Mononuclear cell (primary cell): ENCODE measurements at regions not wholly inside any gene's neighbourhood (a gene's known extent, or its start where the extent isn't known, plus 50 kb on each side); places are given as distances from the start of the nearest gene placed in this dataset.

ENCODE experiments used
- H3K27me3 ChIP-seq: 2 replicates; pipeline ENCODE4 v1.6.0; 2011; ENCODE audit warnings: low read length, control low read depth; ENCODE audit not compliant: insufficient read depth
- H3K4me1 ChIP-seq: 2 replicates; pipeline ENCODE4 v1.5.1; 2011; ENCODE audit warnings: mild to moderate bottlenecking, low read length, control low read depth; ENCODE audit not compliant: insufficient read depth
- H3K4me3 ChIP-seq: 2 replicates; pipeline ENCODE4 v1.5.1; 2011; ENCODE audit warnings: mild to moderate bottlenecking, low read length, moderate library complexity
- H3K9me3 ChIP-seq: 2 replicates; pipeline ENCODE4 v1.5.1; 2011; ENCODE audit warnings: low read depth, mild to moderate bottlenecking, control low read depth, low read length

- no peaks in the 10 kb centered on the region for H3K27me3 ChIP-seq
- no peaks in the 10 kb centered on the region for H3K4me1 ChIP-seq
- no peaks in the 10 kb centered on the region for H3K9me3 ChIP-seq
- H3K4me3 ChIP-seq, result no peak overlapping the region
These were observed 242.2 kb downstream of the CDH26 start for GRCh38 chr20:60200305-60200918.

GRCh38 chr20:60201198-60201835, 243.1 kb downstream of the CDH26 start:
- H3K4me1 ChIP-seq, result no peaks in the 10 kb centered on the region
- H3K27me3 ChIP-seq, result no peaks in the 10 kb centered on the region
- H3K9me3 ChIP-seq, result no peaks in the 10 kb centered on the region
- no peak overlapping the region for H3K4me3 ChIP-seq

GRCh38 chr20:60202046-60202445, 243.8 kb downstream of the CDH26 start:
- H3K27me3 ChIP-seq, result no peaks in the 10 kb centered on the region
- no peak overlapping the region for H3K4me3 ChIP-seq
- no peaks in the 10 kb centered on the region for H3K4me1 ChIP-seq

GRCh38 chr20:60203451-60203850, 245.2 kb downstream of the CDH26 start:
- H3K27me3 ChIP-seq, result no peaks in the 10 kb centered on the region
- H3K9me3 ChIP-seq, result no peaks in the 10 kb centered on the region
- no peak overlapping the region for H3K4me3 ChIP-seq
- no peaks in the 10 kb centered on the region for H3K4me1 ChIP-seq

More at GRCh38 chr20:60202046-60202445, 243.8 kb downstream of the CDH26 start:
- no peaks in the 10 kb centered on the region for H3K9me3 ChIP-seq

GRCh38 chr20:60204601-60205000, 246.4 kb downstream of the CDH26 start:
- Histone ChIP-seq H3K9me3 (no peaks in the 10 kb centered on the region), H3K4me3 (no peak overlapping the region), H3K4me1 (no peaks in the 10 kb centered on the region), H3K27me3 (no peaks in the 10 kb centered on the region)

GRCh38 chr20:60206259-60206658, 248.0 kb downstream of the CDH26 start:
- Histone ChIP-seq H3K9me3 (no peaks in the 10 kb centered on the region), H3K27me3 (no peaks in the 10 kb centered on the region), H3K4me1 (no peaks in the 10 kb centered on the region), H3K4me3 (no peak overlapping the region)

- no peaks in the 10 kb centered on the region for H3K9me3 ChIP-seq
- H3K4me3 ChIP-seq, result no peak overlapping the region
- H3K27me3 ChIP-seq, result no peaks in the 10 kb centered on the region
- no peaks in the 10 kb centered on the region for H3K4me1 ChIP-seq
These were observed 250.8 kb downstream of the CDH26 start for GRCh38 chr20:60209048-60209447.

- H3K9me3 ChIP-seq, result no peaks in the 10 kb centered on the region
- no peaks in the 10 kb centered on the region for H3K4me1 ChIP-seq
- H3K27me3 ChIP-seq, result no peaks in the 10 kb centered on the region
- no peak overlapping the region for H3K4me3 ChIP-seq
These were observed 252.8 kb downstream of the CDH26 start for GRCh38 chr20:60210779-60211617.

- no peaks in the 10 kb centered on the region for H3K27me3 ChIP-seq
- H3K4me1 ChIP-seq, result no peaks in the 10 kb centered on the region
- no peaks in the 10 kb centered on the region for H3K9me3 ChIP-seq
- no peak overlapping the region for H3K4me3 ChIP-seq
These were observed 253.6 kb downstream of the CDH26 start for GRCh38 chr20:60211618-60212463.

- H3K4me3 ChIP-seq, result no peak overlapping the region
- no peaks in the 10 kb centered on the region for H3K9me3 ChIP-seq
These were observed 254.5 kb downstream of the CDH26 start for GRCh38 chr20:60212695-60213094.

GRCh38 chr20:60213126-60213893, 255.1 kb downstream of the CDH26 start:
- no peaks in the 10 kb centered on the region for H3K9me3 ChIP-seq
- no peak overlapping the region for H3K4me3 ChIP-seq
- no peaks in the 10 kb centered on the region for H3K4me1 ChIP-seq
- H3K27me3 ChIP-seq, result no peaks in the 10 kb centered on the region

More at GRCh38 chr20:60212695-60213094, 254.5 kb downstream of the CDH26 start:
- Histone ChIP-seq H3K4me1 (no peaks in the 10 kb centered on the region), H3K27me3 (no peaks in the 10 kb centered on the region)

- Histone ChIP-seq H3K9me3 (no peaks in the 10 kb centered on the region), H3K27me3 (no peaks in the 10 kb centered on the region)
These were observed 256.9 kb downstream of the CDH26 start for GRCh38 chr20:60214901-60215815.

More at GRCh38 chr20:60214901-60215815, 256.9 kb downstream of the CDH26 start:
- H3K4me3 ChIP-seq, result no peak overlapping the region
- H3K4me1 ChIP-seq, result no peaks in the 10 kb centered on the region
